PC-3 (cell line): ENCODE measurements at regions not wholly inside any gene's neighbourhood (a gene's known extent, or its start where the extent isn't known, plus 50 kb on each side); places are given as distances from the start of the nearest gene placed in this dataset.

Experiments
- ATAC-seq: fragments of 200-7000 bp; cut with Tn5 transposase; 2 replicates; pipeline ENCODE4 v1.9.1; 2020; ENCODE audit warnings: mild to moderate bottlenecking, moderate library complexity
- BruUV-seq: library from RNA; stranded (reverse); fragments of 400-500 nt; replicated peaks from 2 replicates; lab custom pipeline; 2021; lab: Mats Ljungman, UMichigan
- CTCF ChIA-PET: fragments of 300-600 bp; sonication (Branson Sonifier 250); formaldehyde crosslinking; loops from one replicate; lab custom pipeline; 2022; ENCODE audit warnings: antibody characterized with exemption; lab: Charles Lee
- POLR2A ChIA-PET: fragments of 300-600 bp; sonication (Branson Sonifier 250); formaldehyde crosslinking; loops from one replicate; lab custom pipeline; 2022; ENCODE audit warnings: antibody characterized with exemption; ENCODE audit not compliant: unreplicated experiment; lab: Charles Lee
- DNase-seq: peaks from one replicate; pipeline ENCODE4 v3.0.0-alpha.2; 2015
- H2AFZ ChIP-seq: fragments of 300-600 bp; sonication (generic); 2 replicates; pipeline ENCODE4 v1.6.0; 2016; ENCODE audit warnings: antibody characterized with exemption, low read length
- H3F3A ChIP-seq: fragments of 300-600 bp; sonication (generic); one replicate; pipeline ENCODE4 v1.6.0; 2017; ENCODE audit warnings: antibody characterized with exemption, low read length, control low read depth, mild to moderate bottlenecking; ENCODE audit not compliant: unreplicated experiment
- H3K27ac ChIP-seq: fragments of 300-600 bp; sonication (generic); 2 replicates; pipeline ENCODE4 v1.5.1; 2016; ENCODE audit warnings: mild to moderate bottlenecking, low read length
- H3K27me3 ChIP-seq: fragments of 300-600 bp; sonication (generic); 2 replicates; pipeline ENCODE4 v1.6.1; 2016; ENCODE audit warnings: low read length, mixed read lengths
- H3K36me3 ChIP-seq: fragments of 300-600 bp; sonication (generic); 2 replicates; pipeline ENCODE4 v1.6.1; 2016; ENCODE audit warnings: low read depth, mixed run types, low read length, mixed read lengths
- H3K4me1 ChIP-seq: fragments of 300-600 bp; sonication (generic); 2 replicates; pipeline ENCODE4 v1.5.1; 2016; ENCODE audit warnings: low read length; ENCODE audit not compliant: insufficient read depth
- H3K4me2 ChIP-seq: fragments of 300-600 bp; sonication (generic); 2 replicates; pipeline ENCODE4 v1.6.0; 2016; ENCODE audit warnings: low read length
- H3K4me3 ChIP-seq: fragments of 300-600 bp; sonication (generic); 2 replicates; pipeline ENCODE4 v1.5.1; 2016; ENCODE audit warnings: mild to moderate bottlenecking, low read length, mixed read lengths
- H3K79me2 ChIP-seq: fragments of 300-600 bp; sonication (generic); 2 replicates; pipeline ENCODE4 v1.6.1; 2017; ENCODE audit warnings: low read length, mixed read lengths
- H3K9ac ChIP-seq: fragments of 300-600 bp; sonication (generic); 2 replicates; pipeline ENCODE4 v1.6.0; 2016; ENCODE audit warnings: mild to moderate bottlenecking, low read length
- H3K9me2 ChIP-seq: fragments of 300-600 bp; sonication (generic); replicated peaks from 2 replicates; pipeline ENCODE4 v1.6.1; 2016; ENCODE audit warnings: mixed run types, low read length, mixed read lengths
- H3K9me3 ChIP-seq: fragments of 300-600 bp; sonication (generic); 2 replicates; pipeline ENCODE4 v1.6.1; 2016; ENCODE audit warnings: low read length, mixed read lengths
- H4K20me1 ChIP-seq: fragments of 300-600 bp; sonication (generic); 2 replicates; pipeline ENCODE4 v1.6.1; 2016; ENCODE audit warnings: low read length, mixed read lengths
- CTCF ChIP-seq: fragments of 300-600 bp; sonication (generic); conservative IDR thresholded peaks from 2 replicates; pipeline ENCODE4 v1.5.1; 2017; ENCODE audit warnings: antibody characterized with exemption, low read depth, mild to moderate bottlenecking, low read length
- EZH2 ChIP-seq: fragments of 300-600 bp; sonication (generic); IDR thresholded peaks from one replicate; pipeline ENCODE4 v1.6.1; 2017; ENCODE audit warnings: antibody characterized with exemption, mild to moderate bottlenecking, low read length; ENCODE audit not compliant: unreplicated experiment
- EZH2phosphoT487 ChIP-seq: fragments of 300-600 bp; sonication (generic); IDR thresholded peaks from 2 replicates; pipeline ENCODE4 v1.6.1; 2018; ENCODE audit warnings: mild to moderate bottlenecking, antibody characterized with exemption, low read length, borderline replicate concordance
- intact Hi-C: fragments of 100-400 bp; cut with micrococcal nuclease; formaldehyde crosslinking; loops from 2 replicates; pipeline ENCODE4 v1.9.0; 2023

GRCh38 chr14:59090572-59090971 lies 97.9 kb upstream of the DAAM1 start:
- H3K4me2 ChIP-seq, result no peak overlapping the region
- no peak overlapping the region for H3K4me3 ChIP-seq
- BruUV-seq, result no TSS peak
- TF ChIP-seq EZH2phosphoT487, result no peak
- TF ChIP-seq CTCF, result no peak
- TF ChIP-seq EZH2, result no peak
- POLR2A ChIA-PET, result no interaction called here
- no peak overlapping the region for H3K9ac ChIP-seq
- CTCF ChIA-PET, result no interaction called here
- H3K27me3 ChIP-seq, result peaks cover 50% of the 10 kb centered on the region
- no peak for DNase-seq
- no peaks in the 10 kb centered on the region for H3K9me3 ChIP-seq
- 0 out of 2 replicates have a peak, but pooled peaks cover 4% of the 10 kb centered on the region for H3K4me1 ChIP-seq
- H3K9me2 ChIP-seq, result no peaks in the 10 kb centered on the region
- no peak overlapping the region for H3K27ac ChIP-seq
- H3F3A ChIP-seq, result no peaks in the 10 kb centered on the region
- H3K79me2 ChIP-seq, result no peaks in the 10 kb centered on the region
- no peaks in the 10 kb centered on the region for H3K36me3 ChIP-seq
- no peaks in the 10 kb centered on the region for H4K20me1 ChIP-seq
- no peak for ATAC-seq
- intact Hi-C loops, result no loop called here
- H2AFZ ChIP-seq, result no peak overlapping the region

- Histone ChIP-seq H4K20me1 (no peaks in the 10 kb centered on the region), H3K27ac (no peak overlapping the region), H3K4me1 (0 out of 2 replicates have a peak, but pooled peaks cover 4% of the 10 kb centered on the region), H3K79me2 (no peaks in the 10 kb centered on the region), H3K36me3 (no peaks in the 10 kb centered on the region), H3K4me3 (no peak overlapping the region), H3F3A (no peaks in the 10 kb centered on the region), H3K9me2 (no peaks in the 10 kb centered on the region), H2AFZ (no peak overlapping the region), H3K27me3 (peaks cover 50% of the 10 kb centered on the region), H3K9me3 (no peaks in the 10 kb centered on the region), H3K4me2 (no peak overlapping the region), H3K9ac (no peak overlapping the region)
- TF ChIP-seq CTCF (no peak), EZH2phosphoT487 (no peak), EZH2 (no peak)
- CTCF ChIA-PET, result no interaction called here
- ATAC-seq (no peak), DNase-seq (no peak)
- no TSS peak for BruUV-seq
- intact Hi-C loops, result no loop called here
- POLR2A ChIA-PET, result no interaction called here
Observed at GRCh38 chr14:59091404-59091803, 97.1 kb upstream of the DAAM1 start.

- Histone ChIP-seq H3K27me3 (peaks cover 47% of the 10 kb centered on the region), H3K27ac (no peak overlapping the region), H2AFZ (no peak overlapping the region), H3F3A (no peaks in the 10 kb centered on the region), H3K79me2 (no peaks in the 10 kb centered on the region), H3K4me1 (0 out of 2 replicates have a peak, but pooled peaks cover 4% of the 10 kb centered on the region), H3K4me3 (no peak overlapping the region), H3K9ac (no peak overlapping the region), H3K9me3 (no peaks in the 10 kb centered on the region), H3K9me2 (no peaks in the 10 kb centered on the region), H4K20me1 (no peaks in the 10 kb centered on the region), H3K4me2 (no peak overlapping the region), H3K36me3 (no peaks in the 10 kb centered on the region)
- DNase-seq, result no peak
- ChIA-PET POLR2A (no interaction called here), CTCF (no interaction called here)
- BruUV-seq, result no TSS peak
- intact Hi-C loops, result no loop called here
- TF ChIP-seq EZH2, result no peak
- no peak for TF ChIP-seq EZH2phosphoT487
- TF ChIP-seq CTCF, result no peak
- ATAC-seq, result no peak
Observed at GRCh38 chr14:59091976-59092375, 96.5 kb upstream of the DAAM1 start.
